Astrocyte of the cerebellum (primary cell): ENCODE measurements at regions not wholly inside any gene's neighbourhood (a gene's known extent, or its start where the extent isn't known, plus 50 kb on each side); places are given as distances from the start of the nearest gene placed in this dataset.
"Not testable (repeated sequence)": the region's sequence is repeated elsewhere in the genome, so short reads cannot be mapped to it uniquely, and the experiment has no call there.

Source experiments
- DNase-seq: peaks from one replicate; pipeline ENCODE4 v3.0.0-alpha.2; 2011; ENCODE audit warnings: low read depth
- H3K4me3 ChIP-seq: 2 replicates; pipeline ENCODE4 v1.5.1; 2011; ENCODE audit warnings: mild to moderate bottlenecking, low read depth, low read length, moderate library complexity
- CTCF ChIP-seq: IDR thresholded peaks from 2 replicates; pipeline ENCODE4 v1.5.1; 2012; ENCODE audit warnings: low read length, low read depth, moderate library complexity, mild to moderate bottlenecking; ENCODE audit errors: missing control alignments
- in situ Hi-C: cut with HindIII; loops from 2 replicates; pipeline ENCODE4 v1.10.0; 2017; ENCODE audit warnings: low sequenced_read_pairs

GRCh38 chr3:145035682-145036081 is 1064.1 kb downstream of the DIPK2A start:
- in situ Hi-C loops, result no loop called here
- H3K4me3 ChIP-seq, result no peak overlapping the region
- DNase-seq, result no peak
- TF ChIP-seq CTCF, result no peak

DNA sequence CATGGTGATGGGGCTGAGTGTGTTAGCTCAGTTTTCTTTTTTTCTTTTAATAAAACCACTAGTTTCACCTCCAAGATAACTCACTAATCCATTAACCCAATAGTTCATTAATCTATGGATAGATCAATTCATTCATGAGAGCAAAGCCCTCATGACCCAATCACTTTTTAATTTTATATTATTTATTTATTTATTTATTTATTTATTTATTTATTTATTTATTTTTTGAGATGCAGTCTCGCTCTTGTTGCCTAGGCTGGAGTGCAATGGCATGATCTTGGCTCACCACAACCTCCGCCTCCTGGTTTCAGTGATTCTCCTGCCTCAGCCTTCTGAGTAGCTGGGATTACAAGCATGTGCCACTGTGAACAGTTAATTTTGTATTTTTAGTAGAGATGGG is 1082.4 kb downstream of the DIPK2A start:
- in situ Hi-C loops, result not testable (repeated sequence)

DNA sequence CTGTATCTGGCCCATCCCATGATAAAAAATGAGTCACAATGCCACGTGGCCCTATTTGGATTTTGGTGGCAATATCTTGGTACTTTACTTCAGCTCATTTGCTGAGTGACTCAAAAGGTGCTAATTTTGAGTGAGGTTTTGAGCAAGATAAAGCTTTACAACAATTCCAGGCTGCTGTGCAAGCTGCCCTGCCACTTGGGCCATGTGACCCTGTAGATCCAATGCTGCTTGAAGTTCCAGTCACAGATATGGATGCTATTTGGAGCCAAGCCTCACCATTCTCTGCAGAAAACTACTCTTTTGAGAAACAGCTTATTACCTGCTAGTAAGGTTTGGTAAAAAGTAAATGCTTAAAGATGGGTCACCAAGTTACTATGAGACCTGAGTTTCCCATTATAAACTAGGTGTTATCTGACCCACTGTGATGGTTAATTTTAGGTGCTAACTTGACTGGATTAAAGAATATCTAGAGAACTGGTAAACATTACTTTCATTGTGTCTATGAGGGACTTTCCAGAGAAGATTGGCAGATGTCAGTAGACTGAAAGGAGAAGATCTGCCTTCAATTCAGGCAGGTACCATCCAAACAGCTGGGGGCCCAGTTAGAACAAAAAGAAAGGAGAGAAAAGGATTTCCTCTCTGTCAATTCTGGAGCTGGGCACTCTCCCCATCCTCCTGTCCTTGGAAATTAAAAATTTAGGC is 1083.9 kb downstream of the DIPK2A start:
- TF ChIP-seq CTCF, result no peak
- in situ Hi-C loops, result no loop called here
- H3K4me3 ChIP-seq, result no peak overlapping the region
- no peak for DNase-seq

More for the DNA sequence above, 1082.4 kb downstream of the DIPK2A start:
- not testable (repeated sequence) for DNase-seq, H3K4me3 ChIP-seq

GRCh38 chr3:145058483-145058882 is 1086.9 kb downstream of the DIPK2A start:
- in situ Hi-C loops, result no loop called here
- no peak overlapping the region for H3K4me3 ChIP-seq
- no peak for DNase-seq
- no peak for TF ChIP-seq CTCF

DNA sequence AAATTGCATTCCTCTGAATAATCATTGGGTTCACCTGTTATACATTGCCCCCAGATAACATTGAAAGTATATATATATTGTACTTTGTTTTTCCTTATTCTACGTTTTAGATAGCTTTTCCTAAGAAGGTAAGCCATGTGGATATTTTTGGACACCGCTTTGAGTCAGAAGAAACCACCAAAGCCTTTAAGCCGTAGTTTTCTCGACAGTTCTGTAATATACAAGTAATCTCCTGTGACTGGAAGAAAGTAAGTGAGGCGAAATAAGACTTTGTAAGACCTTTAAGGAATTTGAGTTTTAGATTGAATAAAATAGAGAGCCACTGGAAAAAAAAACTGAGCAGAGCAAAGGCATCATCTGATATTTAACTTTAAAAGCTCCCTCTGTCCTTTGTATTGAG is 1092.0 kb downstream of the DIPK2A start:
- in situ Hi-C loops, result no loop called here
- DNase-seq, result no peak
- H3K4me3 ChIP-seq, result no peak overlapping the region
- no peak for TF ChIP-seq CTCF

DNA sequence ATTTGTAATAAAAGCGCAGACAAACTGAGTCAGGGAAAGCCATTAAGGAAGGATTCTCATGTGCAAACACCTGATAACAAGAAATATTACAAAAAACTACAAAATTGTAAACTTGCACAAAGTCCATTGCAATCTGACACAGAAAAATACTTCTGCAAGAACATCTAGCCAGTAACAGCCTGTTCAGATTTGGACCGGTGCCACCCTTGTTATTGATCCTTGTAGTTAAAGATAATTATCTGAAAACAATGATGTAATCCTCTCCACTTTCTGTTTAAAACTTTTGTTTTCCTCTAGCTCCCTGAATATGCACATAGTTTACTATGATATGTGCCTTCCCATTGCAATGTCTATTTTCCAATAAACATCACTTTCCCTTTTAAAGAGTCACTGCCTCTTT is 1090.2 kb downstream of the PLOD2 start:
- TF ChIP-seq CTCF, result no peak
- H3K4me3 ChIP-seq, result no peak overlapping the region
- DNase-seq, result no peak
- in situ Hi-C loops, result no loop called here

DNA sequence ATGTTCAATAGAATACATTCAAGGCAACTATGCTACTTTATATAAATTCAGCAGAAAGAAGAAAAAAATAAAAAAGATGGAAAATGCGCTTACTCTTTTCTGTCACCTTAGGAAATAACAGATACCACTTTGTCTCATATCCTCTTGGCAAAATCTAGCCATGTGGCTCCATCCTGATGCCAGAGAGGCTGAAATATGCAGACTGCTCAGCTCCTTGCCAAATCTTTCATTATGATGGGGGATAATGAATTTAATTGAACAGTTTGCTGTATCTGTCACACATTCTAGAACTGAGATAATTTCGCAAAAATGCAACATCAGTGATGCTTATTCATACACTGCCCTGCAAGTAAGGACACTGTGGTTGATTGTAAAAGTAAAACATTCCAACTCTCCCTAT is 1081.5 kb downstream of the PLOD2 start:
- in situ Hi-C loops, result no loop called here
- no peak overlapping the region for H3K4me3 ChIP-seq
- DNase-seq, result no peak
- TF ChIP-seq CTCF, result no peak
